K562 (cell line): ENCODE measurements at regions not wholly inside any gene's neighbourhood (a gene's known extent, or its start where the extent isn't known, plus 50 kb on each side); places are given as distances from the start of the nearest gene placed in this dataset.

Source experiments
- ARNT ChIP-seq, 2 experiments: fragments of 450-650 bp; IDR thresholded peaks; 2 replicates each; pipeline ENCODE4 v1.6.1; 2016; ENCODE audit warnings: mild to moderate bottlenecking in 1 of 2
- ASH1L ChIP-seq: fragments of 450-650 bp; IDR thresholded peaks from 2 replicates; pipeline ENCODE4 v1.6.1; 2018; ENCODE audit warnings: borderline replicate concordance, mild to moderate bottlenecking, low read depth; ENCODE audit not compliant: partially characterized antibody
- CHD1 ChIP-seq: fragments of 200-600 bp; sonication (generic); IDR thresholded peaks from one replicate; pipeline ENCODE4 v1.6.1; 2012; ENCODE audit warnings: mild to moderate bottlenecking, moderate library complexity, low read length, inconsistent platforms
- COPS2 ChIP-seq: fragments of 450-650 bp; conservative IDR thresholded peaks from 2 replicates; pipeline ENCODE4 v1.6.1; 2016; ENCODE audit warnings: mild to moderate bottlenecking, moderate library complexity
- CXXC5 ChIP-seq: fragments of 250-450 bp; sonication (Bioruptor Pico); IDR thresholded peaks from 2 replicates; pipeline ENCODE4 v1.8.0; 2022; ENCODE audit warnings: inconsistent platforms, mild to moderate bottlenecking, moderate library complexity
- NR1H2 ChIP-seq: sonication (generic); formaldehyde crosslinking; IDR thresholded peaks from 2 replicates; pipeline ENCODE4 v1.4.0; 2020; ENCODE audit warnings: mild to moderate bottlenecking, missing genetic modification reagents
- TEAD4 ChIP-seq, 2 experiments: sonication (generic) in 1 of 2; formaldehyde crosslinking in 1 of 2; IDR thresholded peaks; 2 replicates each; pipeline versions ENCODE4 v1.6.1 to v1.8.0; 2012 to 2022; ENCODE audit warnings: borderline replicate concordance in 1 of 2, inconsistent platforms in 1 of 2, low read length in 1 of 2, mild to moderate bottlenecking in 1 of 2, missing genetic modification reagents in 1 of 2
- ZNF143 ChIP-seq: sonication (generic); formaldehyde crosslinking; IDR thresholded peaks from 2 replicates; pipeline ENCODE4 v1.9.0; 2022; ENCODE audit warnings: mild to moderate bottlenecking, missing genetic modification reagents
- ZNF436 ChIP-seq: fragments of 250-450, 450-650 bp; sonication (Bioruptor Pico); formaldehyde crosslinking; IDR thresholded peaks from 2 replicates; pipeline ENCODE4 v1.7.0; 2020; ENCODE audit warnings: mild to moderate bottlenecking
- ZNF507 ChIP-seq: conservative IDR thresholded peaks from 2 replicates; pipeline ENCODE4 v1.6.1; 2017; ENCODE audit warnings: missing genetic modification characterization, missing compliant biosample characterization
- TF ChIP-seq, protein P1 (sequence below), 2 experiments: fragments of 450-650 bp in 1 of 2; sonication (generic) in 1 of 2; formaldehyde crosslinking in 1 of 2; IDR thresholded peaks; 2 replicates each; pipeline versions ENCODE4 v1.7.1 to v1.9.0; 2016 to 2022; ENCODE audit warnings: inconsistent platforms in 1 of 2, mild to moderate bottlenecking in 1 of 2, missing genetic modification reagents in 1 of 2
- TF ChIP-seq, protein P2 (sequence below): sonication (generic); formaldehyde crosslinking; IDR thresholded peaks from 2 replicates; pipeline ENCODE4 v1.8.1; 2023; ENCODE audit warnings: mild to moderate bottlenecking, missing genetic modification reagents
- TF ChIP-seq, protein P3 (sequence below), 2 experiments: IDR thresholded peaks in 1 of 2; conservative IDR thresholded peaks in 1 of 2; 2 replicates each; pipeline ENCODE4 v1.6.1; 2016; ENCODE audit warnings: low read depth in 2 of 2, mild to moderate bottlenecking in 1 of 2, missing compliant biosample characterization in 1 of 2, missing genetic modification characterization in 1 of 2, moderate library complexity in 1 of 2

DNA sequence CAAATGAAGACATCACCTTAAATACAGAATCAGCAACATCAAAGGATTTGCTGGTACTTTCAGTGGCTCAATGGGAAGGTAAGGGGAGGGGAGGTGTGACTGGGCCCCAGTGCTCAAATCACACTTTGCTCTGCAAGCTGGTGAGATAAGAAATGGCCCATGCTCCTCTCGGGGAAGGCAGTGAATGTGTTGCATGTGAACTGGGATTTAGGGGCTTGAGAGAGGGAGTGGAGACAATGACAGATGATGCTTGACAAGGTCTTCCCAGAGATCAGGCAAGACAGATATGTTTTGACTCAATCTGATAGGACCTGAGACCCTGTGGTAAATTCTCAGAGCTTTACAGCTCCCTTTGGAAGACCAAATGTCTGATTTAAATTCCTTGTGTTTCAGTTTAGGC is 233.0 kb upstream of the PROK2 start (continued):
- TF ChIP-seq, protein P1, sequence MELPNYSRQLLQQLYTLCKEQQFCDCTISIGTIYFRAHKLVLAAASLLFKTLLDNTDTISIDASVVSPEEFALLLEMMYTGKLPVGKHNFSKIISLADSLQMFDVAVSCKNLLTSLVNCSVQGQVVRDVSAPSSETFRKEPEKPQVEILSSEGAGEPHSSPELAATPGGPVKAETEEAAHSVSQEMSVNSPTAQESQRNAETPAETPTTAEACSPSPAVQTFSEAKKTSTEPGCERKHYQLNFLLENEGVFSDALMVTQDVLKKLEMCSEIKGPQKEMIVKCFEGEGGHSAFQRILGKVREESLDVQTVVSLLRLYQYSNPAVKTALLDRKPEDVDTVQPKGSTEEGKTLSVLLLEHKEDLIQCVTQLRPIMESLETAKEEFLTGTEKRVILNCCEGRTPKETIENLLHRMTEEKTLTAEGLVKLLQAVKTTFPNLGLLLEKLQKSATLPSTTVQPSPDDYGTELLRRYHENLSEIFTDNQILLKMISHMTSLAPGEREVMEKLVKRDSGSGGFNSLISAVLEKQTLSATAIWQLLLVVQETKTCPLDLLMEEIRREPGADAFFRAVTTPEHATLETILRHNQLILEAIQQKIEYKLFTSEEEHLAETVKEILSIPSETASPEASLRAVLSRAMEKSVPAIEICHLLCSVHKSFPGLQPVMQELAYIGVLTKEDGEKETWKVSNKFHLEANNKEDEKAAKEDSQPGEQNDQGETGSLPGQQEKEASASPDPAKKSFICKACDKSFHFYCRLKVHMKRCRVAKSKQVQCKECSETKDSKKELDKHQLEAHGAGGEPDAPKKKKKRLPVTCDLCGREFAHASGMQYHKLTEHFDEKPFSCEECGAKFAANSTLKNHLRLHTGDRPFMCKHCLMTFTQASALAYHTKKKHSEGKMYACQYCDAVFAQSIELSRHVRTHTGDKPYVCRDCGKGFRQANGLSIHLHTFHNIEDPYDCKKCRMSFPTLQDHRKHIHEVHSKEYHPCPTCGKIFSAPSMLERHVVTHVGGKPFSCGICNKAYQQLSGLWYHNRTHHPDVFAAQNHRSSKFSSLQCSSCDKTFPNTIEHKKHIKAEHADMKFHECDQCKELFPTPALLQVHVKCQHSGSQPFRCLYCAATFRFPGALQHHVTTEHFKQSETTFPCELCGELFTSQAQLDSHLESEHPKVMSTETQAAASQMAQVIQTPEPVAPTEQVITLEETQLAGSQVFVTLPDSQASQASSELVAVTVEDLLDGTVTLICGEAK (IDR thresholded peaks at IDR 0.05): no peak
- TF ChIP-seq, protein P1 (CRISPR knock-in tag; IDR thresholded peaks at IDR 0.05): no peak
- TF ChIP-seq, protein P2, sequence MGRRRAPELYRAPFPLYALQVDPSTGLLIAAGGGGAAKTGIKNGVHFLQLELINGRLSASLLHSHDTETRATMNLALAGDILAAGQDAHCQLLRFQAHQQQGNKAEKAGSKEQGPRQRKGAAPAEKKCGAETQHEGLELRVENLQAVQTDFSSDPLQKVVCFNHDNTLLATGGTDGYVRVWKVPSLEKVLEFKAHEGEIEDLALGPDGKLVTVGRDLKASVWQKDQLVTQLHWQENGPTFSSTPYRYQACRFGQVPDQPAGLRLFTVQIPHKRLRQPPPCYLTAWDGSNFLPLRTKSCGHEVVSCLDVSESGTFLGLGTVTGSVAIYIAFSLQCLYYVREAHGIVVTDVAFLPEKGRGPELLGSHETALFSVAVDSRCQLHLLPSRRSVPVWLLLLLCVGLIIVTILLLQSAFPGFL (CRISPR knock-in tag): no peak
- TF ChIP-seq NR1H2 (CRISPR knock-in tag) (no peak), ZNF436 (CRISPR knock-in tag) (no peak), ZNF143 (CRISPR knock-in tag) (no peak), ZNF507 (tag) (no peak), ASH1L (no peak), CXXC5 (CRISPR knock-in tag) (no peak), CHD1 (no peak), ARNT (IDR thresholded peaks at IDR 0.05) (no peak), TEAD4 (IDR thresholded peaks at IDR 0.05; ENCODE audit: low read length) (no peak), TEAD4 (CRISPR knock-in tag; IDR thresholded peaks at IDR 0.05; ENCODE audit: borderline replicate concordance) (no peak), COPS2 (no peak)
- TF ChIP-seq, protein P3, sequence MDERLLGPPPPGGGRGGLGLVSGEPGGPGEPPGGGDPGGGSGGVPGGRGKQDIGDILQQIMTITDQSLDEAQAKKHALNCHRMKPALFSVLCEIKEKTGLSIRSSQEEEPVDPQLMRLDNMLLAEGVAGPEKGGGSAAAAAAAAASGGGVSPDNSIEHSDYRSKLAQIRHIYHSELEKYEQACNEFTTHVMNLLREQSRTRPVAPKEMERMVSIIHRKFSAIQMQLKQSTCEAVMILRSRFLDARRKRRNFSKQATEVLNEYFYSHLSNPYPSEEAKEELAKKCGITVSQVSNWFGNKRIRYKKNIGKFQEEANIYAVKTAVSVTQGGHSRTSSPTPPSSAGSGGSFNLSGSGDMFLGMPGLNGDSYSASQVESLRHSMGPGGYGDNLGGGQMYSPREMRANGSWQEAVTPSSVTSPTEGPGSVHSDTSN (CRISPR knock-in tag; IDR thresholded peaks at IDR 0.05; ENCODE audit: low read depth): no peak
- TF ChIP-seq, protein P3 (tag; conservative IDR thresholded peaks at IDR 0.05; ENCODE audit: low read depth): peak; percentile 57; the same call in 1 of the 2 replicates
